ENCODE measurements at regions not wholly inside any gene's neighbourhood (a gene's known extent, or its start where the extent isn't known, plus 50 kb on each side); places are given as distances from the start of the nearest gene placed in this dataset.

DNA sequence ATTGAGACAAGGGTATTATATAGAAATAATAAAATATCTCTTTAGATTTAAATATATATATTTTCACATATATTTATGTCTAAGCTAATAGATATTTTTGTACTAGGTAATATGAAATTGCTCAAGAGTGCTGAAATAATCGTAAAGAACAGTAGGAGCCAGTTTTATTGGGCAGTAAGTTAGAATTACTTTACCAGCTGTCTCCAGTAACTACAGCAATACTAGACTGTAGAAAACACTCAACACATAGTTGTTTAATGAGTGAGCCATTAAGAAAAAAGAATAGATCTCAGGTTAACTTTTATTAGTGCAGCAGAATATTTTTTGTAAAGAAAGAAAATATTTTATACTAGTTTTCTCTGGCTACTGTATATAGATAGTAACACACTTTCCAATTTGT is 715.2 kb downstream of the TRIML1 start:
- Histone ChIP-seq H3K27ac (no peak overlapping the region), H3K9me3 (no peaks in the 10 kb centered on the region), H3K4me3 (no peak overlapping the region), H3K27me3 (no peaks in the 10 kb centered on the region), H3K36me3 (no peaks in the 10 kb centered on the region), H3K4me1 (ENCODE audit: insufficient read depth) (no peaks in the 10 kb centered on the region)
- no peak for TF ChIP-seq POLR2A (IDR thresholded peaks at IDR 0.05)
- TF ChIP-seq CTCF (IDR thresholded peaks at IDR 0.05): no peak
- TF ChIP-seq EP300 (IDR thresholded peaks at IDR 0.05): no peak
- intact Hi-C loops (cut with DNase I): no loop called here
- 65 to 81% (median 78%) methylated on average over 1 of the region's 1 CpG for WGBS, 3 donors
- DNase-seq: no peak

GRCh38 chr4:188858696-188859095 is 719.5 kb downstream of the TRIML1 start:
- Histone ChIP-seq H3K4me3 (no peak overlapping the region), H3K4me1 (ENCODE audit: insufficient read depth) (no peaks in the 10 kb centered on the region), H3K27ac (no peak overlapping the region), H3K9me3 (no peaks in the 10 kb centered on the region), H3K36me3 (no peaks in the 10 kb centered on the region), H3K27me3 (no peaks in the 10 kb centered on the region)
- no peak for DNase-seq
- TF ChIP-seq POLR2A (IDR thresholded peaks at IDR 0.05): no peak
- TF ChIP-seq EP300 (IDR thresholded peaks at IDR 0.05): no peak
- TF ChIP-seq CTCF (IDR thresholded peaks at IDR 0.05): no peak
- intact Hi-C loops (cut with DNase I): no loop called here
- WGBS, 3 donors: 44 to 98% (median 47%) methylated on average over 1 of the region's 1 CpG

DNA sequence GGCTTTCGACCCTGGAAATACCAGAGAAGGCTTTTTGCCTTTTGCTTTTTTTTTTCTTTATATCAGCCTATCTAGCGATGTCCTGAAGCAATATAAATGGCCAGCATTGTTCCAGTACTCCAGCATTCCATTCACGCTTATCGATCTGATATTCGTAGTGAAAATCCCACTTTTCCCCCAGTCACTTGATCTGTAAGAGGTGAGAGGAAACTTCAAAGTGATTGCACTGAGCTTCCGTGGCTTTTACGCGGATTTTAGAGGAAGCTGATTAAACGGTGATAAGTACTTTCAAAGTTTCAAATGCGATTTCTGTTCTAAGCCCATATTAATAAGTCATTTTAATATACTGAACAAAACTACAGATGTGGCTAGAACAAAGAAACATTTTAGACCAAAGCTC is 725.5 kb downstream of the TRIML1 start:
- no peak overlapping the region for H3K27ac ChIP-seq
- H3K9me3 ChIP-seq: no peaks in the 10 kb centered on the region
- WGBS, 3 donors: 77 to 85% (median 80%) methylated on average over 10 of the region's 10 CpGs
- no peaks in the 10 kb centered on the region for H3K4me1 ChIP-seq (ENCODE audit: insufficient read depth)
- H3K27me3 ChIP-seq: no peaks in the 10 kb centered on the region
- intact Hi-C loops (cut with DNase I): no loop called here
- DNase-seq: no peak
- no peak overlapping the region for H3K4me3 ChIP-seq
- H3K36me3 ChIP-seq: no peaks in the 10 kb centered on the region
- TF ChIP-seq EP300 (IDR thresholded peaks at IDR 0.05): no peak
- no peak for TF ChIP-seq POLR2A (IDR thresholded peaks at IDR 0.05)
- TF ChIP-seq CTCF (IDR thresholded peaks at IDR 0.05): no peak

- intact Hi-C loops (cut with DNase I): no loop called here
- H3K27ac ChIP-seq: no peak overlapping the region
- no peaks in the 10 kb centered on the region for H3K4me1 ChIP-seq (ENCODE audit: insufficient read depth)
- no peaks in the 10 kb centered on the region for H3K27me3 ChIP-seq
- H3K4me3 ChIP-seq: no peak overlapping the region
- H3K36me3 ChIP-seq: no peaks in the 10 kb centered on the region
- H3K9me3 ChIP-seq: no peaks in the 10 kb centered on the region
- 0 to 54% (median 0%) methylated on average over 1 of the region's 1 CpG for WGBS, 3 donors
- no peak for DNase-seq
- TF ChIP-seq POLR2A (IDR thresholded peaks at IDR 0.05) (no peak), CTCF (IDR thresholded peaks at IDR 0.05) (no peak), EP300 (IDR thresholded peaks at IDR 0.05) (no peak)
These were observed 728.6 kb downstream of the TRIML1 start for GRCh38 chr4:188867796-188868195.

- DNase-seq: no peak
- Histone ChIP-seq H3K4me1 (ENCODE audit: insufficient read depth) (no peaks in the 10 kb centered on the region), H3K36me3 (no peaks in the 10 kb centered on the region), H3K27ac (no peak overlapping the region), H3K4me3 (no peak overlapping the region), H3K9me3 (no peaks in the 10 kb centered on the region), H3K27me3 (no peaks in the 10 kb centered on the region)
- TF ChIP-seq POLR2A (IDR thresholded peaks at IDR 0.05): no peak
- no peak for TF ChIP-seq EP300 (IDR thresholded peaks at IDR 0.05)
- no peak for TF ChIP-seq CTCF (IDR thresholded peaks at IDR 0.05)
- WGBS, 3 donors: 60 to 73% (median 68%) methylated on average over 8 of the region's 8 CpGs
- intact Hi-C loops (cut with DNase I): no loop called here
These were observed 730.3 kb downstream of the TRIML1 start for GRCh38 chr4:188869581-188869980.
